Neural cell (in vitro differentiated cells): ENCODE measurements at regions not wholly inside any gene's neighbourhood (a gene's known extent, or its start where the extent isn't known, plus 50 kb on each side); places are given as distances from the start of the nearest gene placed in this dataset.

Source experiments
- H2AFZ ChIP-seq: fragments of 200-600, 300-800 bp; sonication (generic), shearing (Covaris generic); 2 replicates; pipeline ENCODE4 v1.6.0; 2014; ENCODE audit warnings: low read depth, mild to moderate bottlenecking, antibody characterized with exemption, low read length, moderate library complexity
- H3F3A ChIP-seq: fragments of 200-600 bp; shearing (Covaris generic); 2 replicates; pipeline ENCODE4 v1.6.1; 2016; ENCODE audit warnings: mild to moderate bottlenecking, moderate library complexity, mixed read lengths, antibody characterized with exemption, low read length; ENCODE audit not compliant: insufficient read depth, poor library complexity, severe bottlenecking
- H3K27ac ChIP-seq: fragments of 200-600, 300-800 bp; sonication (generic), shearing (Covaris generic); 2 replicates; pipeline ENCODE4 v1.5.1; 2014; ENCODE audit warnings: mild to moderate bottlenecking, low read length, moderate library complexity
- H3K27me3 ChIP-seq: fragments of 300-800, 200-600 bp; sonication (generic), shearing (Covaris generic); 2 replicates; pipeline ENCODE4 v1.6.0; 2014; ENCODE audit warnings: mild to moderate bottlenecking, low read depth, low read length, moderate library complexity; ENCODE audit not compliant: insufficient read depth
- H3K36me3 ChIP-seq: fragments of 300-800, 200-600 bp; sonication (generic), shearing (Covaris generic); 2 replicates; pipeline ENCODE4 v1.5.1; 2014; ENCODE audit warnings: mild to moderate bottlenecking, antibody characterized with exemption, low read length, moderate library complexity; ENCODE audit not compliant: insufficient read depth
- H3K4me2 ChIP-seq: fragments of 300-800, 200-600 bp; sonication (generic), shearing (Covaris generic); 2 replicates; pipeline ENCODE4 v1.6.0; 2014; ENCODE audit warnings: mild to moderate bottlenecking, low read length
- H3K4me3 ChIP-seq: fragments of 300-800, 200-600 bp; sonication (generic), shearing (Covaris generic); 2 replicates; pipeline ENCODE4 v1.5.1; 2014; ENCODE audit warnings: mild to moderate bottlenecking, low read length, moderate library complexity
- H3K79me2 ChIP-seq: fragments of 200-600 bp; shearing (Covaris generic); replicated peaks from 2 replicates; pipeline ENCODE4 v1.6.0; 2014; ENCODE audit warnings: mild to moderate bottlenecking, low read length, moderate library complexity; ENCODE audit not compliant: insufficient read depth
- H3K9ac ChIP-seq: fragments of 300-800, 200-600 bp; sonication (generic), shearing (Covaris generic); 2 replicates; pipeline ENCODE4 v1.6.1; 2016; ENCODE audit warnings: mild to moderate bottlenecking, low read length, mixed read lengths
- H3K9me2 ChIP-seq: fragments of 200-600 bp; shearing (Covaris generic); 2 replicates; pipeline ENCODE4 v1.6.1; 2016; ENCODE audit warnings: mild to moderate bottlenecking, low read length, mixed read lengths; ENCODE audit not compliant: insufficient read depth
- H3K9me3 ChIP-seq: fragments of 200-600, 300-800 bp; sonication (generic), shearing (Covaris generic); 2 replicates; pipeline ENCODE4 v1.6.1; 2016; ENCODE audit warnings: mild to moderate bottlenecking, mixed run types, low read length, moderate library complexity, mixed read lengths
- H4K20me1 ChIP-seq: fragments of 200-600 bp; shearing (Covaris generic); 2 replicates; pipeline ENCODE4 v1.6.1; 2016; ENCODE audit warnings: mild to moderate bottlenecking, mixed run types; ENCODE audit not compliant: insufficient read depth
- CTCF ChIP-seq: fragments of 450-650 bp; IDR thresholded peaks from 2 replicates; pipeline ENCODE4 v1.5.1; 2014; ENCODE audit warnings: antibody characterized with exemption, mild to moderate bottlenecking, moderate library complexity; ENCODE audit not compliant: poor library complexity, severe bottlenecking
- EP300 ChIP-seq: fragments of 450-650 bp; conservative IDR thresholded peaks from 2 replicates; pipeline ENCODE4 v1.6.1; 2014; ENCODE audit warnings: antibody characterized with exemption, mild to moderate bottlenecking, moderate library complexity; ENCODE audit not compliant: poor library complexity, severe bottlenecking
- EZH2 ChIP-seq: fragments of 200-600, 300-800 bp; shearing (Covaris generic), sonication (generic); IDR thresholded peaks from 2 replicates; pipeline ENCODE4 v1.6.1; 2014; ENCODE audit warnings: antibody characterized with exemption, low read length, borderline replicate concordance, mild to moderate bottlenecking; ENCODE audit not compliant: insufficient read depth, poor library complexity, severe bottlenecking
- MXI1 ChIP-seq: fragments of 450-650 bp; conservative IDR thresholded peaks from 2 replicates; pipeline ENCODE4 v1.6.1; 2014; ENCODE audit warnings: antibody characterized with exemption, mild to moderate bottlenecking; ENCODE audit not compliant: poor library complexity, severe bottlenecking
- POLR2AphosphoS5 ChIP-seq: IDR thresholded peaks from 2 replicates; pipeline ENCODE4 v1.6.1; 2012
- RAD21 ChIP-seq: fragments of 450-650 bp; conservative IDR thresholded peaks from 2 replicates; pipeline ENCODE4 v1.6.1; 2014; ENCODE audit warnings: antibody characterized with exemption, mild to moderate bottlenecking, moderate library complexity
- REST ChIP-seq: IDR thresholded peaks from 2 replicates; pipeline ENCODE4 v1.6.1; 2012; ENCODE audit warnings: borderline replicate concordance
- SMC3 ChIP-seq: fragments of 450-650 bp; conservative IDR thresholded peaks from 2 replicates; pipeline ENCODE4 v1.6.1; 2014; ENCODE audit warnings: antibody characterized with exemption, mild to moderate bottlenecking, moderate library complexity; ENCODE audit not compliant: poor library complexity
- TAF1 ChIP-seq: IDR thresholded peaks from 2 replicates; pipeline ENCODE4 v1.6.1; 2012; ENCODE audit warnings: low read depth

- no peaks in the 10 kb centered on the region for H3K9me3 ChIP-seq
- H3K4me2 ChIP-seq, result no peak overlapping the region
- H3K9ac ChIP-seq, result no peak overlapping the region
- no peaks in the 10 kb centered on the region for H3K9me2 ChIP-seq
- no peak overlapping the region for H2AFZ ChIP-seq
- no peak overlapping the region for H3K4me3 ChIP-seq
- TF ChIP-seq TAF1 (no peak), EZH2 (no peak), REST (no peak), MXI1 (no peak), EP300 (no peak), RAD21 (no peak), POLR2AphosphoS5 (no peak), CTCF (no peak), SMC3 (no peak)
- no peaks in the 10 kb centered on the region for H3K36me3 ChIP-seq
- H3K27ac ChIP-seq, result no peak overlapping the region
- H3K27me3 ChIP-seq, result no peaks in the 10 kb centered on the region
- no peaks in the 10 kb centered on the region for H3K79me2 ChIP-seq
- no peaks in the 10 kb centered on the region for H4K20me1 ChIP-seq
- no peaks in the 10 kb centered on the region for H3F3A ChIP-seq
Measured at GRCh38 chr15:31573759-31574158, 247.1 kb downstream of the KLF13 start.

GRCh38 chr15:31574766-31575165 is 248.1 kb downstream of the KLF13 start:
- H3K79me2 ChIP-seq, result no peaks in the 10 kb centered on the region
- H3K27ac ChIP-seq, result no peak overlapping the region
- no peaks in the 10 kb centered on the region for H4K20me1 ChIP-seq
- TF ChIP-seq SMC3 (no peak), EZH2 (no peak), POLR2AphosphoS5 (no peak), RAD21 (no peak), REST (no peak), MXI1 (no peak), TAF1 (no peak), CTCF (no peak), EP300 (no peak)
- no peaks in the 10 kb centered on the region for H3F3A ChIP-seq
- no peaks in the 10 kb centered on the region for H3K9me3 ChIP-seq
- H2AFZ ChIP-seq, result no peak overlapping the region
- H3K4me2 ChIP-seq, result no peak overlapping the region
- no peaks in the 10 kb centered on the region for H3K9me2 ChIP-seq
- no peak overlapping the region for H3K9ac ChIP-seq
- no peaks in the 10 kb centered on the region for H3K36me3 ChIP-seq
- H3K4me3 ChIP-seq, result no peak overlapping the region
- no peaks in the 10 kb centered on the region for H3K27me3 ChIP-seq
